Body of pancreas (tissue), 4 donors: ENCODE measurements at regions not wholly inside any gene's neighbourhood (a gene's known extent, or its start where the extent isn't known, plus 50 kb on each side); places are given as distances from the start of the nearest gene placed in this dataset.

ENCODE experiments used
- ATAC-seq: fragments of 150-250 bp; one replicate; pipeline ENCODE4 v1.9.1; 2016
- DNase-seq, 4 donors: peaks; one replicate each; pipeline ENCODE4 v3.0.0-alpha.2; 2019
- H3K27ac ChIP-seq, 4 donors: fragments of 200-600 bp; sonication (generic); 1 replicate in 3 of 4; 2 replicates in 1 of 4; pipeline versions ENCODE4 v1.5.1 to v1.6.1; 2016 to 2019; ENCODE audit warnings: mild to moderate bottlenecking in 1 of 4, mixed read lengths in 1 of 4, moderate library complexity in 1 of 4
- H3K27me3 ChIP-seq, 2 donors: fragments of 200-600 bp; sonication (generic); one replicate each; pipeline ENCODE4 v1.6.0; 2016; ENCODE audit warnings: mild to moderate bottlenecking in 1 of 2
- H3K36me3 ChIP-seq, 2 donors: fragments of 200-600 bp; sonication (generic); replicated peaks in 1 of 2; 2 replicates each; pipeline ENCODE4 v1.5.1; 2016; ENCODE audit warnings: low read depth in 2 of 2; ENCODE audit not compliant: insufficient read depth in 1 of 2
- H3K4me1 ChIP-seq: fragments of 200-600 bp; sonication (generic); one replicate; pipeline ENCODE4 v1.6.0; 2016
- H3K4me3 ChIP-seq, 2 donors: fragments of 200-600 bp; sonication (generic); 1 replicate in 1 of 2; 2 replicates in 1 of 2; pipeline ENCODE4 v1.5.1; 2016 to 2019
- H3K9me3 ChIP-seq, 3 donors: fragments of 200-600 bp; sonication (generic); 1 replicate in 2 of 3; 2 replicates in 1 of 3; pipeline ENCODE4 v1.5.1; 2016
- CTCF ChIP-seq, 7 experiments: fragments of 450-650 bp in 4 of 7; fragments of 200-600 bp in 3 of 7; sonication (generic) in 3 of 7; IDR thresholded peaks; one replicate each; pipeline ENCODE4 v1.5.1; 2016 to 2019; ENCODE audit warnings: antibody characterized with exemption in 7 of 7
- POLR2A ChIP-seq, 3 donors: fragments of 450-650 bp; IDR thresholded peaks; one replicate each; pipeline ENCODE4 v1.6.1; 2016; ENCODE audit warnings: antibody characterized with exemption in 3 of 3, mild to moderate bottlenecking in 2 of 3
- WGBS, 2 donors: methylation state at CpG; one replicate each; pipeline ENCODE4 v1.1.5; 2017; 5-methylcytosine and 5-hydroxymethylcytosine counted together
- intact Hi-C: fragments of 100-400 bp; cut with DNase I; formaldehyde crosslinking; loops from one replicate; pipeline ENCODE4 v1.15.1; 2023

- TF ChIP-seq POLR2A (IDR thresholded peaks at IDR 0.05) (no peak), CTCF (IDR thresholded peaks at IDR 0.05) (no peak)
- Histone ChIP-seq H3K4me3 (no peak overlapping the region), H3K36me3 (no peaks in the 10 kb centered on the region), H3K4me1 (peaks cover 3% of the 10 kb centered on the region), H3K27me3 (no peaks in the 10 kb centered on the region), H3K9me3 (no peaks in the 10 kb centered on the region), H3K27ac (no peak overlapping the region)
- 60 to 62% methylated on average over 4 of the region's 4 CpGs for WGBS, 2 donors
- intact Hi-C loops = no loop called here
- ATAC-seq = no peak
- no peak for DNase-seq
Measured at GRCh38 chr2:173829727-173830126, 135.4 kb downstream of the SP3 start.

- H3K9me3 ChIP-seq = no peaks in the 10 kb centered on the region
- no peak overlapping the region for H3K4me3 ChIP-seq
- peaks cover 3% of the 10 kb centered on the region for H3K4me1 ChIP-seq
- intact Hi-C loops = no loop called here
- no peak overlapping the region for H3K27ac ChIP-seq
- H3K27me3 ChIP-seq = no peaks in the 10 kb centered on the region
- DNase-seq (no peak), ATAC-seq (peak; percentile 36)
- no peaks in the 10 kb centered on the region for H3K36me3 ChIP-seq
- WGBS, 2 donors = 79 to 82% methylated on average over 4 of the region's 4 CpGs
- TF ChIP-seq POLR2A (IDR thresholded peaks at IDR 0.05) (no peak), CTCF (IDR thresholded peaks at IDR 0.05) (no peak)
Measured at GRCh38 chr2:173830170-173830569, 135.0 kb downstream of the SP3 start.

GRCh38 chr2:173831312-173832229, 133.6 kb downstream of the SP3 start:
- H3K27ac ChIP-seq = no peak overlapping the region
- H3K27me3 ChIP-seq = no peaks in the 10 kb centered on the region
- TF ChIP-seq CTCF (IDR thresholded peaks at IDR 0.05) = no peak
- no peak for TF ChIP-seq POLR2A (IDR thresholded peaks at IDR 0.05)
- no peaks in the 10 kb centered on the region for H3K36me3 ChIP-seq
- ATAC-seq (peak; percentile 78), DNase-seq (peak; percentile 23 to 65 (median 42))
- intact Hi-C loops = no loop called here
- no peak overlapping the region for H3K4me3 ChIP-seq
- peaks cover 3% of the 10 kb centered on the region for H3K4me1 ChIP-seq
- H3K9me3 ChIP-seq = no peaks in the 10 kb centered on the region
- WGBS, 2 donors = 88% methylated on average over 9 to 11 of the region's 11 CpGs

GRCh38 chr2:173834141-173834540, 131.0 kb downstream of the SP3 start:
- intact Hi-C loops = no loop called here
- no peak overlapping the region for H3K27ac ChIP-seq

More at GRCh38 chr2:173834141-173834540, 131.0 kb downstream of the SP3 start:
- WGBS, 2 donors = 75 to 81% methylated on average over 2 of the region's 2 CpGs
- no peak for TF ChIP-seq CTCF (IDR thresholded peaks at IDR 0.05)
- no peak for TF ChIP-seq POLR2A (IDR thresholded peaks at IDR 0.05)
- Histone ChIP-seq H3K4me3 (no peak overlapping the region), H3K27me3 (no peaks in the 10 kb centered on the region), H3K4me1 (no peaks in the 10 kb centered on the region), H3K9me3 (no peaks in the 10 kb centered on the region), H3K36me3 (no peaks in the 10 kb centered on the region)
- DNase-seq (no peak), ATAC-seq (no peak)
